Retinal pigment epithelial cell (primary cell): ENCODE measurements at regions not wholly inside any gene's neighbourhood (a gene's known extent, or its start where the extent isn't known, plus 50 kb on each side); places are given as distances from the start of the nearest gene placed in this dataset.
A peak's percentile ranks its signal among the peaks of the same experiment; 100 is the strongest.

ENCODE experiments used
- DNase-seq: peaks from one replicate; pipeline ENCODE4 v3.0.0-alpha.2; 2010; ENCODE audit warnings: low read depth
- H3K4me3 ChIP-seq: 2 replicates; pipeline ENCODE4 v1.5.1; 2011; ENCODE audit warnings: mild to moderate bottlenecking, low read length, control low read depth, moderate library complexity
- TF ChIP-seq, protein P1 (sequence below): conservative IDR thresholded peaks from 2 replicates; pipeline ENCODE4 v1.5.1; 2011; ENCODE audit warnings: low read depth, low read length, control low read depth, inconsistent platforms

DNA sequence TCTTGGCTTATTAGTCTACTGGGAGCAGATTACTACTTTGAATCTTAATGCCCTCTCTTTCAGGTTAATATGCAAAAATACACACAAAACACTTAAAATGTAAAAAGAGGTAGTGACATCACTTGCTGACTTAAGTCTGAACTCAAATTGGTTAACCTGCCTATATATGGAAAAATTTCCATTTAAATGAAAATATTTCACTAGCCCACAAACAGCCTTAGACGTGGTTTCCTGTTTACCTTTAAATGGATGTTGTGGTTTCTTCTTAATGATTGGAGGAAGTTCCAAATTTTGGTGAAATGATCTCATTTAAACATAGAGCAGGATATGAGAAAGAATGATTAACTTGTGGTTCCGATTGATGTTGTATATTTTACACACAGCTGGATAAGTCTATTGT is 553.7 kb downstream of the CD109 start:
- no peak overlapping the region for H3K4me3 ChIP-seq
- TF ChIP-seq, protein P1, sequence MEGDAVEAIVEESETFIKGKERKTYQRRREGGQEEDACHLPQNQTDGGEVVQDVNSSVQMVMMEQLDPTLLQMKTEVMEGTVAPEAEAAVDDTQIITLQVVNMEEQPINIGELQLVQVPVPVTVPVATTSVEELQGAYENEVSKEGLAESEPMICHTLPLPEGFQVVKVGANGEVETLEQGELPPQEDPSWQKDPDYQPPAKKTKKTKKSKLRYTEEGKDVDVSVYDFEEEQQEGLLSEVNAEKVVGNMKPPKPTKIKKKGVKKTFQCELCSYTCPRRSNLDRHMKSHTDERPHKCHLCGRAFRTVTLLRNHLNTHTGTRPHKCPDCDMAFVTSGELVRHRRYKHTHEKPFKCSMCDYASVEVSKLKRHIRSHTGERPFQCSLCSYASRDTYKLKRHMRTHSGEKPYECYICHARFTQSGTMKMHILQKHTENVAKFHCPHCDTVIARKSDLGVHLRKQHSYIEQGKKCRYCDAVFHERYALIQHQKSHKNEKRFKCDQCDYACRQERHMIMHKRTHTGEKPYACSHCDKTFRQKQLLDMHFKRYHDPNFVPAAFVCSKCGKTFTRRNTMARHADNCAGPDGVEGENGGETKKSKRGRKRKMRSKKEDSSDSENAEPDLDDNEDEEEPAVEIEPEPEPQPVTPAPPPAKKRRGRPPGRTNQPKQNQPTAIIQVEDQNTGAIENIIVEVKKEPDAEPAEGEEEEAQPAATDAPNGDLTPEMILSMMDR, result no peak
- DNase-seq, result no peak

DNA sequence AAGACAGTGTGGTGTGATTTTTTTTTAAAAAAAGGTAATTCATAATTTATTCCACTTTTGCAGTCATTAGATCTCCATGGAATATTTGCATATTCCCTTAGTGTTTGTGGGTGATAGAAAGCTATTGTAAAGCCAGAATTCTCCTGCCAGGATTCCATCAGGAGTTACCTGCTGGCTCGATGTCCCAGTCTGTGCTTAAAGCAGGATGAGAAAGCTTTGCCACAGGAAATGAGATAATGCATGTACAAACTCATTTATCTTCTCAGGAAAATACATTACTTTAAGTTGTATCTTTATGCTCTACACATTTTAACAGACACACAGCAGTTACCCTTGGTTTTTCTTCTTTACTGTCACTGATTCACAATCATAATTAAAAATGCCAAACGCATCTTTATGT is 553.0 kb downstream of the CD109 start:
- H3K4me3 ChIP-seq, result no peak overlapping the region
- TF ChIP-seq, protein P1, result no peak
- DNase-seq, result no peak

DNA sequence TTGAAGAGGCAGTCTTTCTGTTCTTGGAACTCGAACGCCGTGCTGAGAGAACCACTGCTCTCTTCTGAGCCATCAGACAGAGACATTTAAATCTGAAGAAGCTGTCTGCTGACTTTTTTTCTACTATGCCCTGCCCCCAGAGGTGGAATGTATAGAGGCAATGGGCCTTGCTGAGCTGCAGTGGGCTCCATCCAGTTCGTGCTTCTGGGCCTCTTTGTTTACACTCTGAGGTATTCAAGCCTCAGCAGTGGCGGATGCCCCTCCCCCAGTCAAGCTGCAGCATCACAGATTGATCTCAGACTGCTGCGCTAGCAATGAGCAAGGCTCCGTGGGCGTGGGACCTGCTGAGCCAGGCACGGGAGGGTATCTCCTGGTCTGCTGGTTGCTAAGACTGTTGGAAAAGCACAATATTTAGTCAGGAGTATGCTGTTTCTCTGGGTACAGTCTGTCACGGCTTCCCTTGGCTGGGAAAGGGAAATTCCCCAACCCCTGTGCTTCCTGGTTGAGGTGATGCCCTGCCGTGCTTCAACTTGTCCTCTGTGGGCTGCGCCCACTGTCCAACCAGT is 526.8 kb downstream of the CD109 start:
- TF ChIP-seq, protein P1, result no peak
- DNase-seq, result peak; percentile 11
- no peak overlapping the region for H3K4me3 ChIP-seq

DNA sequence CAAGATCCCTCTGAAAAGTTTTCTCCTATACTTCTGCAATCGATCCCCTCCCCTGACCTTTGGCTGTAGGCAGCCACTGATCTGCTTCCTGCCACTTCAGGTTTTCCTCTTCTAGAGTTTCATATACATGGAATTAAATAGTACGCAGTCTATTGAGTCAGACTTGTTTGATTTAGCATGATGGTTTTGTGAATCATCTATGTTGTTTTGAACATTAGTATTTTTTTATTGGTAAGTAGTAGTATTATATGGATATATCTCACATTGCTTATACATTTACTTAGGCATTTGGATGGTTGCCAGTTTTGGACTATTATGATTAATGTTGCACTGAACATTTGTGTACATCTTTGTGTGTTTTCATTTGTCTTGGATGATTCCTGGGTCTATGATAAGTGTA is 518.0 kb downstream of the CD109 start:
- H3K4me3 ChIP-seq, result no peak overlapping the region
- DNase-seq, result no peak
- TF ChIP-seq, protein P1, result no peak

DNA sequence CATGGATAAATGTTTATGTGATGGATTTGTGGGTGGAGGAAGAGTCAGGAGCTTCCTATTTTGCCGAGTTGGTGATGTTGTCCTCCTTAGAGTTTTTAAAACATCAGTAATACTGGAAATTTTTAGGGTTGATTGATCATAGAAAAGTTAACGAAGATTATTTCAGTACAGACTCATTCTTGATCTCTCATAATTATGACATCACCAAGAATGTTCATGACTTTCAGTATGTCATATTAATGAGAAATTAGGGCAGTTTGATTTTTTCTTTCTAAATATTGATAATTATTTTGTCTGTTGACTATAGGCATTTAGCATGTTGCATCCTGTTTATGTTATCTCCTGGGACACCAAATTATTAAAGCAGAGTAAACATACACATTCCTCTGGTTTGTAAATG is 512.2 kb downstream of the CD109 start:
- DNase-seq, result no peak
- no peak overlapping the region for H3K4me3 ChIP-seq
- TF ChIP-seq, protein P1, result no peak

DNA sequence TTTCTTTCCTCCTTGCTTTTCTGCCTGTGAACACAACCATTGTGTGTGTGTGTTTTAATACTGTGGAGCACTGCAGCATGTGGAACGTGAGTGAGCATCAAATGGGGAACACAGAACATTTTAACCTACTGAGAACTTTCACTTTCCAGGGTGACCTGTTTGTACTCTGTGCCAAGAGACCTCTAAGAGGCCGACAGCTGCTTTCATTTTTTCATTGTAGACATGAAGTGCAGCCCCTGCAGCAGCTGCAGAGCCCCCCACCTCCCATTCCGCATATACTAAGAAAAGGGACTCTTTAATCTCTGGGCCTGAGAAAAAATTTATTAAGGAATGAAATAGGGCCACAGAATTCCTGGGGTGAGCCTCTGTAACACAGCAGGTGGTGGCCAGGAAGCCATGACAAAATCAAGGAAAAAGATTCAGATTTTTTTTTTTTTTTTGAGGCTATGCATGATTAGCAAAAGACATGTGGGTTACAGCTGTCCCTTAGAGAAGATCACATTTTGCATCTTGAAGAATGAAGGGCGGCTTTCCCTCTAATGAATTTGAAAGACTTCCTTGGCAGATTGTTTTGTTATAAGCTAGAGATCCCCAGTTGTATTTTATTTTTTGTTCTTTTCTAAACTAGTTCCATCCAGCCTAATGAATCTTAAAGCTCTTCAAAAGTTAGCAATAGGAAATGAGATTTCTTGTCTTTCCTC is 503.4 kb downstream of the CD109 start:
- no peak for DNase-seq
- H3K4me3 ChIP-seq, result no peak overlapping the region
- TF ChIP-seq, protein P1, result no peak

DNA sequence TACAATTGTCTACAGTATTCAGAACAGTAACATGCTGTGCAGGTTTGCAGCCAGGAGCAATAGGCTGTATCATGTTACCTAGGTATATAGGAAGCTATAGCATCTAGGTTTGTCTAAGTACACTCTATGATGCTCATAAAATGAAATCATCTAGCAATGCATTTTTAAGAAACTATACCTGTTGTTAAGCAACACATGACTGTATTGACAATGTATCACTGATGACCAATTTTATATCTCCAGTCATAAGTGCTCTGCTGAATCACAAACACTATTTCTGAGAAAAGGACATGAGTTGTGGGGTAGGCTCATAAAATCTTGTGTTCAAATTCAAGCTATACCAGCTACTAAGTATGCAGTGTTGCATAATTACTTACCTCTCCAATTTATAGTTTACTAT is 501.3 kb downstream of the CD109 start:
- H3K4me3 ChIP-seq, result no peak overlapping the region
- DNase-seq, result no peak
- TF ChIP-seq, protein P1, result no peak
